GM13977 (cell line): ENCODE measurements at regions not wholly inside any gene's neighbourhood (a gene's known extent, or its start where the extent isn't known, plus 50 kb on each side); places are given as distances from the start of the nearest gene placed in this dataset.
"Not testable (repeated sequence)": the region's sequence is repeated elsewhere in the genome, so short reads cannot be mapped to it uniquely, and the experiment has no call there.

Experiments
- DNase-seq: peaks from one replicate; pipeline ENCODE4 v3.0.0; 2012; ENCODE audit warnings: low spot score
- CTCF ChIP-seq: IDR thresholded peaks from 2 replicates; pipeline ENCODE4 v1.5.1; 2012; ENCODE audit warnings: mild to moderate bottlenecking, control low read depth; ENCODE audit not compliant: insufficient read depth; ENCODE audit errors: extremely low read depth, missing control alignments
- in situ Hi-C: fragments of 300-500 bp; cut with MboI; formaldehyde crosslinking; loops from one replicate; pipeline ENCODE4 v1.12.0; 2022; ENCODE audit warnings: low sequenced_read_pairs, low pct_unique_long_range_greater_than_20kb, mixed read lengths, inconsistent platforms; ENCODE audit not compliant: unreplicated experiment

GRCh38 chr1:60695716-60696171 lies 386.6 kb upstream of the NFIA start:
- in situ Hi-C loops = no loop called here
- DNase-seq = no peak
- TF ChIP-seq CTCF = no peak

- DNase-seq = no peak
- in situ Hi-C loops = no loop called here
- no peak for TF ChIP-seq CTCF
These were observed 387.4 kb upstream of the NFIA start for GRCh38 chr1:60694980-60695379.

- TF ChIP-seq CTCF = no peak
- no peak for DNase-seq
- in situ Hi-C loops = no loop called here
These were observed 390.3 kb upstream of the NFIA start for GRCh38 chr1:60692031-60692430.

- in situ Hi-C loops = not testable (repeated sequence)
These were observed 394.1 kb upstream of the NFIA start for GRCh38 chr1:60688221-60688620.

GRCh38 chr1:60681095-60681860 lies 401.1 kb upstream of the NFIA start:
- in situ Hi-C loops = no loop called here
- TF ChIP-seq CTCF = no peak
- no peak for DNase-seq

More at GRCh38 chr1:60688221-60688620, 394.1 kb upstream of the NFIA start:
- DNase-seq = not testable (repeated sequence)

GRCh38 chr1:60679524-60680375 lies 402.6 kb upstream of the NFIA start:
- no peak for DNase-seq
- no peak for TF ChIP-seq CTCF
- in situ Hi-C loops = no loop called here

GRCh38 chr1:60678802-60679201 lies 403.6 kb upstream of the NFIA start:
- in situ Hi-C loops = no loop called here
- DNase-seq = no peak
- no peak for TF ChIP-seq CTCF
